ENCODE measurements at regions not wholly inside any gene's neighbourhood (a gene's known extent, or its start where the extent isn't known, plus 50 kb on each side); places are given as distances from the start of the nearest gene placed in this dataset.

GRCh38 chr18:51617167-51617566, 419.7 kb upstream of the MEX3C start:
- H3K27ac Mint-ChIP-seq, result no peak overlapping the region
- no peak overlapping the region for H3K4me3 ChIP-seq (replicated peaks in 1 of 3; ENCODE audit: low read depth in 2 of 3, low read length in 3 of 3)
- peaks cover 0 to 2% (median 0%) of the 10 kb centered on the region in 7 donors for H3K9me3 Mint-ChIP-seq
- no peaks in the 10 kb centered on the region for H3K36me3 ChIP-seq (replicated peaks in 1 of 2; ENCODE audit: control insufficient read depth in 1 of 2, insufficient read depth in 2 of 2, low read length in 2 of 2)
- intact Hi-C loops (cut with micrococcal nuclease), result no loop called here
- no peaks in the 10 kb centered on the region for H3K9me3 ChIP-seq (replicated peaks in 1 of 2; ENCODE audit: control insufficient read depth in 1 of 2, insufficient read depth in 1 of 2, low read length in 2 of 2)
- H2AFZ ChIP-seq (ENCODE audit: insufficient read depth, low read depth, low read length, poor library complexity, severe bottlenecking), result no peak overlapping the region
- WGBS (ENCODE audit: insufficient coverage), result 82% methylated on average over 2 of the region's 4 CpGs
- no peak for TF ChIP-seq CTCF (IDR thresholded peaks at IDR 0.05)
- H3K27me3 Mint-ChIP-seq (ENCODE audit: low read depth in 3 of 3), result peaks cover 2 to 6% (median 4%) of the 10 kb centered on the region in 3 donors
- H3K27me3 ChIP-seq (ENCODE audit: control insufficient read depth in 2 of 2, insufficient read depth in 2 of 2, low read length in 2 of 2), result no peaks in the 10 kb centered on the region
- H3K36me3 Mint-ChIP-seq, result no peaks in the 10 kb centered on the region
- H3K4me3 Mint-ChIP-seq, result no peak overlapping the region
- H3K4me1 Mint-ChIP-seq, result no peaks in the 10 kb centered on the region
- no peak overlapping the region for H3K9ac ChIP-seq (ENCODE audit: insufficient read depth, low read length, poor library complexity, severe bottlenecking)
- no peak for DNase-seq
- H3K79me2 ChIP-seq (ENCODE audit: insufficient read depth, low read length), result no peaks in the 10 kb centered on the region
- no peaks in the 10 kb centered on the region for H3K4me1 ChIP-seq (ENCODE audit: control insufficient read depth in 1 of 2, insufficient read depth in 2 of 2, low read length in 2 of 2)
- no peak overlapping the region for H3K4me2 ChIP-seq (replicated peaks; ENCODE audit: extremely low read depth, low read length, poor library complexity, severe bottlenecking)
- no peaks in the 10 kb centered on the region for H4K20me1 ChIP-seq (ENCODE audit: insufficient read depth, low read length)
- H3K27ac ChIP-seq (ENCODE audit: low read depth in 1 of 2, low read length in 2 of 2), result no peak overlapping the region

- H3K27ac Mint-ChIP-seq, result no peak overlapping the region
- Histone ChIP-seq H3K27ac (ENCODE audit: low read depth in 1 of 2, low read length in 2 of 2) (no peak overlapping the region), H3K9me3 (replicated peaks in 1 of 2; ENCODE audit: control insufficient read depth in 1 of 2, insufficient read depth in 1 of 2, low read length in 2 of 2) (no peaks in the 10 kb centered on the region), H3K4me2 (replicated peaks; ENCODE audit: extremely low read depth, low read length, poor library complexity, severe bottlenecking) (no peak overlapping the region), H3K79me2 (ENCODE audit: insufficient read depth, low read length) (no peaks in the 10 kb centered on the region), H3K4me3 (replicated peaks in 1 of 3; ENCODE audit: low read depth in 2 of 3, low read length in 3 of 3) (no peak overlapping the region), H2AFZ (ENCODE audit: insufficient read depth, low read depth, low read length, poor library complexity, severe bottlenecking) (no peak overlapping the region), H3K27me3 (ENCODE audit: control insufficient read depth in 2 of 2, insufficient read depth in 2 of 2, low read length in 2 of 2) (no peaks in the 10 kb centered on the region), H3K9ac (ENCODE audit: insufficient read depth, low read length, poor library complexity, severe bottlenecking) (no peak overlapping the region), H4K20me1 (ENCODE audit: insufficient read depth, low read length) (no peaks in the 10 kb centered on the region), H3K36me3 (replicated peaks in 1 of 2; ENCODE audit: control insufficient read depth in 1 of 2, insufficient read depth in 2 of 2, low read length in 2 of 2) (no peaks in the 10 kb centered on the region), H3K4me1 (ENCODE audit: control insufficient read depth in 1 of 2, insufficient read depth in 2 of 2, low read length in 2 of 2) (no peaks in the 10 kb centered on the region)
- H3K27me3 Mint-ChIP-seq (ENCODE audit: low read depth in 3 of 3), result peaks cover 2 to 9% (median 5%) of the 10 kb centered on the region in 3 donors
- DNase-seq, result no peak
- no peak for TF ChIP-seq CTCF (IDR thresholded peaks at IDR 0.05)
- intact Hi-C loops (cut with micrococcal nuclease), result no loop called here
- no peaks in the 10 kb centered on the region for H3K4me1 Mint-ChIP-seq
- no CpG with 5 or more reads among the region's 2 CpGs for WGBS (ENCODE audit: insufficient coverage)
- no peaks in the 10 kb centered on the region for H3K36me3 Mint-ChIP-seq
- H3K9me3 Mint-ChIP-seq, result peaks cover 0 to 2% (median 0%) of the 10 kb centered on the region in 7 donors
- H3K4me3 Mint-ChIP-seq, result no peak overlapping the region
Measured at GRCh38 chr18:51617572-51618260, 420.2 kb upstream of the MEX3C start.

Measured in CD14-positive monocyte (primary cell).